ENCODE measurements at regions not wholly inside any gene's neighbourhood (a gene's known extent, or its start where the extent isn't known, plus 50 kb on each side); places are given as distances from the start of the nearest gene placed in this dataset.

GRCh38 chr6:108739496-108740330 is 108.5 kb upstream of the ARMC2 start:
- TF ChIP-seq POLR2A (IDR thresholded peaks at IDR 0.05) (no peak), CTCF (IDR thresholded peaks at IDR 0.05) (no peak), POLR2AphosphoS5 (IDR thresholded peaks at IDR 0.05) (no peak)

Data from stomach (tissue), 4 donors.